Posterior cingulate gyrus (tissue), 11 donors: ENCODE measurements at regions not wholly inside any gene's neighbourhood (a gene's known extent, or its start where the extent isn't known, plus 50 kb on each side); places are given as distances from the start of the nearest gene placed in this dataset.
"Not testable (repeated sequence)": the region's sequence is repeated elsewhere in the genome, so short reads cannot be mapped to it uniquely, and the experiment has no call there.

Experiments
- DNase-seq, 10 donors: peaks; one replicate each; pipeline versions ENCODE4 v3.0.0 to v3.0.0-alpha.2; 2020 to 2021; ENCODE audit warnings: mixed read lengths in 3 of 10
- intact Hi-C: fragments of 100-400 bp; cut with DNase I; formaldehyde crosslinking; loops from one replicate; pipeline ENCODE4 v1.15.1; 2023

- DNase-seq = no peak
- intact Hi-C loops = no loop called here
These were observed 75.7 kb upstream of the ZNF169 start for GRCh38 chr9:94183240-94183999.

GRCh38 chr9:94188246-94188645 is 70.9 kb upstream of the ZNF169 start:
- DNase-seq = no peak
- intact Hi-C loops = no loop called here

GRCh38 chr9:94191706-94192105 is 67.4 kb upstream of the ZNF169 start:
- DNase-seq = peak in 1 of 10 donors; percentile 46
- intact Hi-C loops = not testable (repeated sequence)

DNA sequence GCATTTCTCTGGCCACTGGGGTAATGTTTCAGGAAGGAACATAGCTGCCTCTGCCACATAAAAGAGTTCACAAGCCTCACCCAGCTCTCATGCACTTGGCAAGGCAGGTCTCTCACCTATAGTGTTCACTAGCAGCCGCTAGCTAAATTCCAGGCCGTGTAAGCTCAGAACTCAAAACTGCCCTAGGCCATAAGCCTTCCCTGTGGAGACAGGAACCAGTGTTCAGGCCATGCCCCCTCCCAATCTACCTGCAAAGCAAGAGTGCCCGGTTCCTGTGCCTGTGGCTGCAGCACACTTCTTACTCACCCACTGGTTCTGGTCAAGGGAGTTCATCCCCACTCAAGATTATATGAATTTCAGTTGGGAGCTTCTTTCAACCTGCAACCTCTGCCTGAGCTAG is 60.7 kb upstream of the ZNF169 start:
- intact Hi-C loops = no loop called here
- DNase-seq = no peak

DNA sequence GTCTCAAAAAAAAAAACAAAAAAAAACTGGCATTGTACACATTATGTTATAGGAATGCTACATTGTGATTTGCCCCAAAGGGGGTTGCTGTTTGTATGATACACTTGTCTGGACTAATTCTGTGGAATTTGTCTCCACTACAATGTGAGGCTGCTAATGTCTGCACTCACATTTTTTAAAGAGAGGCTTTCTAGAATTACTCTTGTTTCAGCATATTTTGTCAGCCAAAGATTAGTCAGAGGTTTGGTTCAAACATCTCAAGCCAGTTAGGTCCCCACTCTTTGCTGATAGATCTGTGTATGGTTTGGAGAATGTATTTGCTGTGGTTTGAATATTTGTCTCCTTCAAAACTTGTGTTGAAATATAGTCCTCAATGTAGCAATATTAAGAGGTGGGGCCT is 59.3 kb upstream of the ZNF169 start:
- intact Hi-C loops = no loop called here

DNA sequence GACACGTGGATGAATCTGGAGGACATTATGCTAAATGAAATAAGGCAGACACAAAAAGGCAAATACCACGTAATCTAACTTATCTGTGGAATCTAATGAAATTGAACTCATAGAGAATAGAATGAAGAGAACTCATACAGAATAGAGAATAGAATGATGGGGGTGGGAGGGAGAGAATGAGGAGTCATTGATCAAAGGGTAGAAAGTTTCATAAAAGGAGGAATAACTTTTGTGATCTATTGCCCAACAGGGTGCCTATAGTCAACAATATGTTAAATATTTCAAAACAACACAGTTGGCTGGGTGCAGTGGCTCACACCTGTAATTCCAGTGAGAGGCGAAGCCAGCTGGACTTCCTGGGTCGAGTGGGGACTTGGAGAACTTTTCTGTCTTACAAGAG is 54.9 kb upstream of the ZNF169 start:
- intact Hi-C loops = no loop called here
- DNase-seq = no peak

More for the DNA sequence above, 59.3 kb upstream of the ZNF169 start:
- no peak for DNase-seq

DNA sequence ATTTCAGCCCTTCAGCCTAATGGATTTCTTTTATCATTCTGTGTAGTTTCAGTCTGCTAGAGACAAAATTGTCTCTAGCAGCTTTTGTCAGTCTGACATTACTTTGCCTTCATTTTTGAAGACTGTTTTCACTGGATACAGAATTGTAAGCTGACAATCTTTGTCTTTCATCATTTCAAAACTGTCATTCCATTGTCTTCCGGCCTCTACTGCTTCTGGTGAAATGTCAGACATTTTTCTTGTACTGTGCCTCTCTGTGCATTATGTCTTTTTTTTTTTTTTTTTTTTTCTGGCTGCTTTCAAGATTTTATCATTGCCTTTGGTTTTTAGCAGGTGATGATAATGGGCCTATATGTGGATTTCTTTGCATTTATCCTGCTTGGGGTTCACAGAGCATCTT is 51.3 kb upstream of the ZNF169 start:
- no peak for DNase-seq
- intact Hi-C loops = no loop called here
